NB4 (cell line): ENCODE measurements at regions not wholly inside any gene's neighbourhood (a gene's known extent, or its start where the extent isn't known, plus 50 kb on each side); places are given as distances from the start of the nearest gene placed in this dataset.
"Not testable (repeated sequence)": the region's sequence is repeated elsewhere in the genome, so short reads cannot be mapped to it uniquely, and the experiment has no call there.

Source experiments
- CTCF ChIP-seq: IDR thresholded peaks from one replicate; pipeline ENCODE4 v1.5.1; 2012; ENCODE audit warnings: low read depth, low read length
- MAX ChIP-seq: IDR thresholded peaks from 2 replicates; pipeline ENCODE4 v1.6.1; 2011; ENCODE audit warnings: low read depth, low read length
- POLR2A ChIP-seq: IDR thresholded peaks from 2 replicates; pipeline ENCODE4 v1.6.1; 2011; ENCODE audit warnings: mild to moderate bottlenecking; ENCODE audit not compliant: insufficient read length; ENCODE audit errors: extremely low read depth

- TF ChIP-seq CTCF, MAX, POLR2A: not testable (repeated sequence)
Observed at GRCh38 chr15:61362912-61363311, 133.8 kb upstream of the RORA start.
